PC-9 (cell line): ENCODE measurements at regions not wholly inside any gene's neighbourhood (a gene's known extent, or its start where the extent isn't known, plus 50 kb on each side); places are given as distances from the start of the nearest gene placed in this dataset.

Experiments
- EZH2 ChIP-seq: fragments of 200-600 bp; sonication (generic); IDR thresholded peaks from 2 replicates; pipeline ENCODE4 v1.8.0; 2017; ENCODE audit warnings: antibody characterized with exemption, low read depth
- TF ChIP-seq, protein P1 (sequence below): fragments of 200-600 bp; sonication (generic); conservative IDR thresholded peaks from 2 replicates; pipeline ENCODE4 v1.6.1; 2017; ENCODE audit warnings: mixed run types, antibody characterized with exemption, mild to moderate bottlenecking, moderate library complexity

DNA sequence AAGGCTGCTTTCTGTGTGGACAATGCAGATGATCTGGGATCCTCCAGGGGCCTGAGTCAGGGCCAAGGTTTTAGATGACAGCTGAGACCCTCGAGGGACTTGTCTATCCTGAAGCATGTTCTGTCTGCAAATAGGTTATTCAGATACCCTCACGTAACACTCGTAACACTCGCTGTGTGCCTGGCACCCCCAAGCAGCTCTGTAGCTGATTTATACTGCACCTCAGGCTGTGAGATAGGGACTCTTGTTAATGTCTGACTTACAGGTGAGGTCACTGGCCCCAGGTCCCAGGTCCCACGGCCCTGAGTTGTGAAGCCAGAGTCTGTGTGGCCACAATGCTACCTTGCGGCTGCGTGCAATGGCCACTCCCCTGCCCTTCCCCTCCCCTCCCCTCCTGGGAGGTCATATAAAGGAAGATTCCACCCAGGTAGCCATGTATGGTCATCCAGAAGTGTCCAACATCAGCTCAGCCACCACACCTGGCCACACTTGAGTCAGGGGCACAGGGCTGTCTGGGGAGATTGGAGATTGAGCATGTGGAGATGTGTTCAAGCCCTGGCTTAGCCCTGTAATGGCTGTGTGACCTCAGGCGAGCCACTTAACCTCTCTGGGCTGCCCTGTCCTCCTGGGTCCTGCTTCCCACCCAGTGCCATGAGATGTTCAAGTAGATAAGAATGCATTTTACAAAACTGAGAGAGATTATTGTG lies 687.7 kb downstream of the MATN1 start:
- TF ChIP-seq, protein P1, sequence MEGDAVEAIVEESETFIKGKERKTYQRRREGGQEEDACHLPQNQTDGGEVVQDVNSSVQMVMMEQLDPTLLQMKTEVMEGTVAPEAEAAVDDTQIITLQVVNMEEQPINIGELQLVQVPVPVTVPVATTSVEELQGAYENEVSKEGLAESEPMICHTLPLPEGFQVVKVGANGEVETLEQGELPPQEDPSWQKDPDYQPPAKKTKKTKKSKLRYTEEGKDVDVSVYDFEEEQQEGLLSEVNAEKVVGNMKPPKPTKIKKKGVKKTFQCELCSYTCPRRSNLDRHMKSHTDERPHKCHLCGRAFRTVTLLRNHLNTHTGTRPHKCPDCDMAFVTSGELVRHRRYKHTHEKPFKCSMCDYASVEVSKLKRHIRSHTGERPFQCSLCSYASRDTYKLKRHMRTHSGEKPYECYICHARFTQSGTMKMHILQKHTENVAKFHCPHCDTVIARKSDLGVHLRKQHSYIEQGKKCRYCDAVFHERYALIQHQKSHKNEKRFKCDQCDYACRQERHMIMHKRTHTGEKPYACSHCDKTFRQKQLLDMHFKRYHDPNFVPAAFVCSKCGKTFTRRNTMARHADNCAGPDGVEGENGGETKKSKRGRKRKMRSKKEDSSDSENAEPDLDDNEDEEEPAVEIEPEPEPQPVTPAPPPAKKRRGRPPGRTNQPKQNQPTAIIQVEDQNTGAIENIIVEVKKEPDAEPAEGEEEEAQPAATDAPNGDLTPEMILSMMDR = no peak
- TF ChIP-seq EZH2 = no peak
